ENCODE measurements at regions not wholly inside any gene's neighbourhood (a gene's known extent, or its start where the extent isn't known, plus 50 kb on each side); places are given as distances from the start of the nearest gene placed in this dataset.

DNA sequence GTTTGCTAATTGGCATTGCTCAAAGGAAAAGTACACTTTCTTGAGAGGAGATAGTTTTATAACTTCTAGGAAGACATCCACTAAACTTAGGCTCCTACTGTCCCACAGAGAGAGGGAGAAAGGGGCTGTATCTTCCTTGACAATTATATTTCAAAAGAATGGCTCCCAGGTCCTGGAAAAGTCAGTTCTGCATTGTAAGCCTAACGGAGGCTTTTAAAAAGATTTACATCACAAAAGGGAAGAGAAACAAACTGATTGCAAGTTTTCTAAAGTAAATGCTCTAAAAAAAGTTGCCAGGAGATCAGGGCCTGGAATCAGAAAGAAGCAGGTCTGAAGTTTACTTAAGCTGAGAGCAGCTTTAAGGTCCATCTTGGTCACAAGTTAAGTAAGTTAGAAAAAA lies 839.5 kb downstream of the FRK start:
- H3K27me3 Mint-ChIP-seq (ENCODE audit: low read depth in 3 of 3) = peaks cover 0 to 1% (median 0%) of the 10 kb centered on the region in 3 donors
- no peaks in the 10 kb centered on the region for H4K20me1 ChIP-seq (ENCODE audit: insufficient read depth, low read length)
- H3K9me3 ChIP-seq (replicated peaks in 1 of 2; ENCODE audit: control insufficient read depth in 1 of 2, insufficient read depth in 1 of 2, low read length in 2 of 2) = peaks cover 4 to 9% of the 10 kb centered on the region in 2 donors
- no peak overlapping the region for H2AFZ ChIP-seq (ENCODE audit: insufficient read depth, low read depth, low read length, poor library complexity, severe bottlenecking)
- H3K9ac ChIP-seq (ENCODE audit: insufficient read depth, low read length, poor library complexity, severe bottlenecking) = no peak overlapping the region
- no peak overlapping the region for H3K27ac ChIP-seq (ENCODE audit: low read depth in 1 of 2, low read length in 2 of 2)
- no peaks in the 10 kb centered on the region for H3K36me3 Mint-ChIP-seq
- H3K4me3 ChIP-seq (replicated peaks in 1 of 3; ENCODE audit: low read depth in 2 of 3, low read length in 3 of 3) = no peak overlapping the region
- no peaks in the 10 kb centered on the region for H3K4me1 Mint-ChIP-seq
- no CpG with 5 or more reads among the region's 1 CpG for WGBS (ENCODE audit: insufficient coverage)
- no peaks in the 10 kb centered on the region for H3K36me3 ChIP-seq (replicated peaks in 1 of 2; ENCODE audit: control insufficient read depth in 1 of 2, insufficient read depth in 2 of 2, low read length in 2 of 2)
- intact Hi-C loops (cut with micrococcal nuclease) = no loop called here
- H3K9me3 Mint-ChIP-seq = peaks cover 9 to 16% (median 12%) of the 10 kb centered on the region in 7 donors
- TF ChIP-seq CTCF (IDR thresholded peaks at IDR 0.05) = no peak
- H3K4me1 ChIP-seq (ENCODE audit: control insufficient read depth in 1 of 2, insufficient read depth in 2 of 2, low read length in 2 of 2) = no peaks in the 10 kb centered on the region
- no peak overlapping the region for H3K27ac Mint-ChIP-seq
- H3K4me3 Mint-ChIP-seq = no peak overlapping the region
- no peaks in the 10 kb centered on the region for H3K27me3 ChIP-seq (ENCODE audit: control insufficient read depth in 2 of 2, insufficient read depth in 2 of 2, low read length in 2 of 2)
- H3K79me2 ChIP-seq (ENCODE audit: insufficient read depth, low read length) = no peaks in the 10 kb centered on the region
- no peak overlapping the region for H3K4me2 ChIP-seq (replicated peaks; ENCODE audit: extremely low read depth, low read length, poor library complexity, severe bottlenecking)
- DNase-seq = no peak

GRCh38 chr6:115220551-115221159 lies 840.0 kb downstream of the FRK start:
- DNase-seq = no peak
- no peaks in the 10 kb centered on the region for H3K27me3 ChIP-seq (ENCODE audit: control insufficient read depth in 2 of 2, insufficient read depth in 2 of 2, low read length in 2 of 2)

More at GRCh38 chr6:115220551-115221159, 840.0 kb downstream of the FRK start:
- Histone ChIP-seq H3K4me2 (replicated peaks; ENCODE audit: extremely low read depth, low read length, poor library complexity, severe bottlenecking) (no peak overlapping the region), H4K20me1 (ENCODE audit: insufficient read depth, low read length) (no peaks in the 10 kb centered on the region), H3K27ac (ENCODE audit: low read depth in 1 of 2, low read length in 2 of 2) (no peak overlapping the region), H3K9ac (ENCODE audit: insufficient read depth, low read length, poor library complexity, severe bottlenecking) (no peak overlapping the region), H3K36me3 (replicated peaks in 1 of 2; ENCODE audit: control insufficient read depth in 1 of 2, insufficient read depth in 2 of 2, low read length in 2 of 2) (no peaks in the 10 kb centered on the region), H3K9me3 (replicated peaks in 1 of 2; ENCODE audit: control insufficient read depth in 1 of 2, insufficient read depth in 1 of 2, low read length in 2 of 2) (peaks cover 4 to 9% of the 10 kb centered on the region in 2 donors), H3K79me2 (ENCODE audit: insufficient read depth, low read length) (no peaks in the 10 kb centered on the region), H2AFZ (ENCODE audit: insufficient read depth, low read depth, low read length, poor library complexity, severe bottlenecking) (no peak overlapping the region), H3K4me3 (replicated peaks in 1 of 3; ENCODE audit: low read depth in 2 of 3, low read length in 3 of 3) (no peak overlapping the region), H3K4me1 (ENCODE audit: control insufficient read depth in 1 of 2, insufficient read depth in 2 of 2, low read length in 2 of 2) (no peaks in the 10 kb centered on the region)
- intact Hi-C loops (cut with micrococcal nuclease) = no loop called here
- Mint-ChIP-seq H3K4me3 (no peak overlapping the region), H3K36me3 (no peaks in the 10 kb centered on the region), H3K9me3 (peaks cover 9 to 14% (median 12%) of the 10 kb centered on the region in 7 donors), H3K4me1 (no peaks in the 10 kb centered on the region), H3K27me3 (ENCODE audit: low read depth in 3 of 3) (peaks cover 0 to 1% (median 0%) of the 10 kb centered on the region in 3 donors), H3K27ac (no peak overlapping the region)
- TF ChIP-seq CTCF (IDR thresholded peaks at IDR 0.05) = no peak
